Fibroblast of mammary gland (primary cell): ENCODE measurements at regions not wholly inside any gene's neighbourhood (a gene's known extent, or its start where the extent isn't known, plus 50 kb on each side); places are given as distances from the start of the nearest gene placed in this dataset.

ENCODE experiments used
- DNase-seq: peaks from one replicate; pipeline ENCODE4 v3.0.0-alpha.2; 2010; ENCODE audit warnings: low read depth
- H3K4me3 ChIP-seq: 2 replicates; pipeline ENCODE4 v1.5.1; 2011; ENCODE audit warnings: low read depth, mild to moderate bottlenecking, low read length, moderate library complexity; ENCODE audit not compliant: control insufficient read depth
- CTCF ChIP-seq: conservative IDR thresholded peaks from 2 replicates; pipeline ENCODE4 v1.5.1; 2011; ENCODE audit warnings: low read depth, low read length, inconsistent platforms; ENCODE audit not compliant: control insufficient read depth, insufficient read depth

- TF ChIP-seq CTCF = no peak
- DNase-seq = peak; percentile 36
- no peak overlapping the region for H3K4me3 ChIP-seq
Measured at GRCh38 chr6:133802861-133803260, 86.1 kb upstream of the TCF21 start.

- H3K4me3 ChIP-seq = no peak overlapping the region
- peak; percentile 30 for DNase-seq
- TF ChIP-seq CTCF = no peak
Measured at GRCh38 chr6:133804265-133804664, 84.6 kb upstream of the TCF21 start.

- no peak for DNase-seq
- no peak for TF ChIP-seq CTCF
- no peak overlapping the region for H3K4me3 ChIP-seq
Measured at GRCh38 chr6:133805876-133806275, 83.0 kb upstream of the TCF21 start.

- no peak for TF ChIP-seq CTCF
- DNase-seq = peak; percentile 80
Measured at GRCh38 chr6:133806382-133807140, 82.4 kb upstream of the TCF21 start.

GRCh38 chr6:133807501-133807900, 81.4 kb upstream of the TCF21 start:
- no peak overlapping the region for H3K4me3 ChIP-seq
- no peak for TF ChIP-seq CTCF
- no peak for DNase-seq

More at GRCh38 chr6:133806382-133807140, 82.4 kb upstream of the TCF21 start:
- H3K4me3 ChIP-seq = no peak overlapping the region

GRCh38 chr6:133809406-133809805, 79.5 kb upstream of the TCF21 start:
- no peak for TF ChIP-seq CTCF
- peak; percentile 53 for DNase-seq
- H3K4me3 ChIP-seq = no peak overlapping the region
